ENCODE measurements at regions not wholly inside any gene's neighbourhood (a gene's known extent, or its start where the extent isn't known, plus 50 kb on each side); places are given as distances from the start of the nearest gene placed in this dataset.
"Not testable (repeated sequence)": the region's sequence is repeated elsewhere in the genome, so short reads cannot be mapped to it uniquely, and the experiment has no call there.

DNA sequence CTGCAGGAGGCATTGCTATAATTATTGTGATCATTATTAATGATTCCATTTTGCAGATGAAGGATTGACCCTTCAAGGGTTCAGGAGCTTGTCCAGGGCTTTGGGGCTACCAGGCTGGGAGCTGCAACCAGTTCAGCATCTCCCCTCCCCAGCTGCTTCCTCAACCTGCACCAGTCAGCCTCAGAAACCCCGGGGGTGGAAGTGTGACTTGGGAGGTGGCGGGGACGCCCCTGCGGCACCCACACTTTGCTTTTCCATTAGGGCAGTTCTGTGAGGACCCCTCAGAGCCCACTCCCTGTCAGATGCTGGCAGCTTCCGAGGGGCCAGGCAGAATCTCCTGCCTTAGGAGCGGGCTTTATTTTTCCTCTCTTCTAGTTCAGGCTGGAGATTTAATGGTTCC, 85.6 kb downstream of the OLFM1 start:
- DNase-seq, result no peak

DNA sequence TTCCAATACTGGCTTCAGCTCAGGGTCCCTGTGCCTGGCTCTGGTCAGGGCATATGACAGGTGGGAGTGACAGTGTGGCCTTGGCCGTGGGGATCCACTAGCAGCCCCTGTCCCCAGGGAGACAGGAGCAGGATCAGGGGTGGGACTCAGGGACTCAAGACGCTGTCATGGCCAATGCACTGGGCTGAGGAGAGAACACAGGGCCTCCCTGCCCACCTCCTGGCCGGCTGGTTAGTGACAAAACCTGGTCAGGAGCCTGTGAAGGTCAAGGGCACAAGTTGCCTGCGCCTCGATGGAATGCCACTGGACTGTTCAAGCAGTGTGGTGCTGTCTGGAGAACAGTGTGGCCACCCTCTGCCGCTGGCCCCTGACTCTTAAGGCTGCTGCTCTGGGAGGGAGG, 86.8 kb downstream of the OLFM1 start:
- no peak for DNase-seq

DNA sequence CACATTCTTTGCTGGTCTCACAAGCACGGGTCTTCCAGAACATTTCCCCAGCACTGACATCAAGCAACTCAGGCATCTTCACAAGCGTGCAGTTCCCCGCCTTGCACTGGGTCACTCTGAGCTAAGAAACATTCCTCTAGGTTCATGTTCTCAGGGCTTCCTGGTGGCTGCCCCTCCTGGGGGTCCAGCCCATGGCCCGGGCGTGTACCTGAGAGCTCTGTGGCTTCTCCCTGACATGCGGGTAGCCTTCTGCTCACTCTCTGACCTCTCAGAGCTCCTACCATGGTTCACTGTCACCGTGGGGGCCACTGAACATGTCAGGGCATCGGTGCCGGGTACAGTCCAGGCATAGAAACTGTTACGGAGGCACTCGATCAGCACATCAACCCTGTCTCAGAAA, 87.5 kb downstream of the OLFM1 start:
- no peak for DNase-seq

DNA sequence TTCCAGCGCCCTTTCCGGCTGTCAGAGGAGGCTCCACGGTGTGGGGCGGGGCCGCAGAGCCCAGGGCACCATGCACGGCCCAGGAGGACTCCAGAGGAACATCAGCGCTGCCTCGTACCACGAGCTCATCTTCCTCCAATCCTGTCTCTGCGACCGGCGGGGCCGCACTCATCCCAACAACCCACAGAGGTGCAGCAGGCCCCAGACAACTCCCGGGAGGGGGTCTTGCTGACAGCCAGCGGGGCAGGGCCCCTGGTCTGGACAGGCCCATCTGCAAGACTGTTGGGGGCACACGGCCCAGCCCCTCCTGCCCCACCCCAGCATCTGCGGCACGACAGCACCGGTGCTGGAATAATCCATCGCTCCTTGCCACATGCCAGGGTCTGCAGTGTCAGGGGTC, 88.8 kb downstream of the OLFM1 start:
- DNase-seq, result no peak

DNA sequence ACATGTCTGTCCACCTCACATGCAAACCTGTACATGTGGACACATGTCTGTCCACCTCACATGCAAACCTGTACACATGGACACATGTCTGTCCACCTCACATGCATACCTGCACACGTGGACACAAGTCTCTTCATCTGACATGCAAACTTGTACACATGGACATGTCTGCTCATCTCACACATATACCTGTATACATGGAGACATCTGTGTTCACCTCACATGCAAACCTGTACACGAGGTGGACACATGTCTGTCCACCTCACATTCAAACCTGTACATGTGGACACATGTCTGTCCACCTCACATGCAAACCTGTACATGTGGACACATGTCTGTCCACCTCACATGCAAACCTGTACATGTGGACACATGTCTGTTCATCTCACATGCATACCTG, 90.1 kb downstream of the OLFM1 start:
- DNase-seq, result not testable (repeated sequence)

DNA sequence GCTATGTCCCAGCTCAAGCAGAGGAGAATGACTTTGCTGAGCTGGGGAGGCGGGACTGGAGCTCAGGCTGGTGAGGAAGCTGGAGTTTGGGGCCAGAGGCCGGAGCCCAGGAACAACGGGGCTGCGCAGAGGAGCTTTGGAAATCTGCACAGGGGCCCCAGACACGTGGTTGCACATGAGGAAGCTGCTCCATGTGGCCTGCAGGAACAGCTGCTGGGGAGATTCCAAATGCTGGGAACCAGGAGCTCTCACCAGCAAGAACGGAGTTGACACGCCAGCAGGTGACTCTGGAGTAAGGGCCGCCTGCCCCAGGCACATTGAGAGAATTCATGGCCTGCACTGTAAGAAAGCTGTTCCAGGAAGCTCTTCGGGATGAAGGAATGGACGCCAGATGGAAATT, 91.0 kb downstream of the OLFM1 start:
- no peak for DNase-seq

DNA sequence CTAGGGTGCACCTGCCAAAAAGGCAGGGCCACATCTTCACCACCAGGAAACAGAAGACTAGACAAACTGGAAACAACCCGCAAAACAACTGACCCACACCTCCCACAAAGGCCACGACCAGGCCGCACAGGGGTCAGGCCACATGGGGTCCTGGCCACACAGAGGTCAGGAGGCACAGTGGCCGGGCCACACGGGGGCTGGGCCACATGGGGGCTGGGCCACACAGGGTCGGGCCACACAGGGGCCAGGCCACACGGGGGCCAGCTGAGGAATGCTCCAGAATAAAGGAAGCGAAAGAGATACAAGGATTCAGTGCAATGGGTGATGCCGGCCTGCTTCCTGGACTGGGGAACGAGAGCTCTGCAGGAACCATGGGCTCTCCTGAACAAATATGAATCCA, 91.6 kb downstream of the OLFM1 start:
- DNase-seq, result no peak

DNA sequence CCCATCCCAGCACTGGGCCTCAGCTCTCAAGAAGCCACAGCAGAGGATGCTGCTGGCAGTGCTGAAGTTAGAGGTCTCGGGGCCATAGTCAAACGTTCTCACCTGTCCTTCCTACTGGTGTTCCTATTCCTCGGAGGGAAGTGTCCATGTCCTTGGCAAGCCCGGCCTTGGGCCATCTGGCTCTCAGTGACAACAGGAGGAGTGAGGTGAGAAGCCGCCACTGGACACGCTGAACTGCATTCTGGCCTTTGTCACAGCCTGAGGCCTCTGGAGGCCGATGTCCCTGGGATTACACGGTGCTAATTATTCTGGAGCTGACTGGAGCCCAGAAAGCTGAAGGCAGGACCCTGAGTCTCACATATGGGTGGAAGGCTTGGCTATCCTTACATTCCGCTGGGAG, 92.5 kb downstream of the OLFM1 start:
- DNase-seq, result no peak

DNA sequence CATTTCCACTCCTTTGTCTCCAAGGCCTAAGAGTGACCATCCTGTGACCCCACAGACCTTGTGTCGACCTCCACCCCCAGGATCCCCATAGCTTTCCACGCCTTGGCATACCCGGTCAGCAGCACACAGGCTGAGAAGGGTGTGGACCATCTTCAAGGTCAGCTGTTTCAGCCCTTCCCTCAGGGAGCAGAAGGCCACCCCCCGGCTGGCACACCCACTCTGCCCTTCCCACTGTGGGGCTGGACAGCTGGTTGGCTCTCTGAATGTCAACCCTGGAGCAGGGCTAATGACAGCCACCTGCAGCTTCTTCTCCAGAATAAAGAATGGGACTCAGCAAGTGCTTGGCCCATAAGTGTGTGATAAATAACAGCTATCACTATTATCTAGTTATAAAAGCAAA, 93.1 kb downstream of the OLFM1 start:
- DNase-seq, result no peak

DNA sequence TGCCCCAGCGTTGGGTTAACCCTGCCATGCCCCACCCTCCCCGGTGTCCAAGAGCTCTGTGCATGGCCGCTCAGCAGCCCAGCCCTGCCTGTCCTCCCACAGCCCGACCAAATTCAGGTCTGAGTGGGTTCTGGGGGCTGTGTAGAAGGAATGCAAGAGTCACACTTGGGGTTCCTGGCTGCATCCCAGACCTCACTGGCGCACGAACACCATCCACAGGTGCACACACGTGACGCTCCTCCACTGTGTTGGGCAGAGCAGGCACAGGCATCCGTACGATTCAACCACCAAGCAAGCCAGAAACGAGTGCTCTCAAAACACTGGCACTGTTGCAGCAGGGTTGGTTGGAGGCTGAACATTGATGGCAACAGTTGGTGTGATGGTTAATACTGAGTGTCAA, 93.9 kb downstream of the OLFM1 start:
- no peak for DNase-seq

DNA sequence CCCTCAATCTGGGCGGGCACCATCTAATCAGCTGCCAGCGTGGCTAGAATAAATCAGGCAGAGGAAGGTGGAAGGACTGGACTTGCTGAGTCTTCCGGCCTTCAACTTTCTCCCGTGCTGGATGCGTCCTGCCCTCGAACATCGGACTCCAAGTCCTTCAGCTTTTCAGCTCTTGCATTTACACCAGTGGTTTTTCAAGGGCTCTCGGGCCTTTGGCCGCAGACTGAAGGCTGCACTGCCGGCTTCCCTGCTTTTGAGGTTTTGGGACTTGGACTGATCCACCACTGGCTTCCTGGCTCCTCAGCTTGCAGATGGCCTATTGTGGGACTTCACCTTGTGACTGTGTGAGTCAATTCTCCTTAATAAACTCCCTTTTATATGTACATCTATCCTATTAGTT, 94.4 kb downstream of the OLFM1 start:
- not testable (repeated sequence) for DNase-seq

DNA sequence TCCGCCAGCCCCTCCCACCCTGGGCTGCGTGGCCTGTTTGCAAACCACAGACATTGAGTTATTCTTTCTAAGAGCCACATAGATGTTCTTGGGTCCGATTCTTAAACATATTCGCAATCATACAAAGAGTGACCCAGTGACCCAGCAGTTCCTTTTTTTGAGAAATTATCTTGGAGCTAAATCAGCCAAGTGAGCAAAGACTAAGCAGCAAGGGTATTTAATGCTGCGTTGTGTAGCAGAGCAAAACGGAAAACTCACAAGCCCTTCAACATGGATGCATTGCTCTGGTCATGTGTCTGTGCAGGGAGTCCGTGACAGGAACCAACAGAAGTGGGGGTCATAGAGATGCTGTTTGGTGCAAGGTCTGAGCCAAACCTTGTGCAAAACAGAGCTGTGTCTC, 95.6 kb downstream of the OLFM1 start:
- DNase-seq, result no peak

DNA sequence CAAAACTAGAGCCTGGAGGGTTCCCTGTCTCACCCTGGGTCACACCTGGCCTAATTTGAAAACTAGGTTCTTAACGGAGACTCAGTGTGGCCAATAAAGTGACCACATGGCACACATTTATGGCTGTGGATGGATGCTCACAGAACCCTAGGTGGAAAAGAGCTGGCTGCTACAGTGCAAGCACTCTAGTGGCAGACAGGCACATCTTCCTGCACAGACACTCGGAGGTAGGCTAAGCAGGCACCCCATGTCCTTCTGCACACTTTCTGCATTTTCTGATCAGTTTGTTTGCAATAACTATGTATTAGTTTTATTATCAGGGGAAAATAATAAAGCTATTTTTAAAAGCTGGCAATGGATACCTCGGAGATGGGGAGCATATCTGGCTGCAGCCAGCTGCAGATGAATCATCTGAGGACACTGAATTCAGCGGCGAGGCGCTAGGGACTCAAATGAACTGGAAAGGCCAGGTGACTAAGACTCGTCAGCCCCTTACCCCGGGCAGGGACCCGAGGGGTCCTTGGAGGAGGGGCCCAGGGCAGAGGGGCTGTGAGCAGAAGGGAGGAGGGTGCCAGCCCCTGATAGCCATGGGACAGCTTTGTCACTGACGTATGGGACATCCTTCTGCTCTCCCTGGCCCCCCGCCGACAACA, 96.2 kb downstream of the OLFM1 start:
- DNase-seq, result no peak

DNA sequence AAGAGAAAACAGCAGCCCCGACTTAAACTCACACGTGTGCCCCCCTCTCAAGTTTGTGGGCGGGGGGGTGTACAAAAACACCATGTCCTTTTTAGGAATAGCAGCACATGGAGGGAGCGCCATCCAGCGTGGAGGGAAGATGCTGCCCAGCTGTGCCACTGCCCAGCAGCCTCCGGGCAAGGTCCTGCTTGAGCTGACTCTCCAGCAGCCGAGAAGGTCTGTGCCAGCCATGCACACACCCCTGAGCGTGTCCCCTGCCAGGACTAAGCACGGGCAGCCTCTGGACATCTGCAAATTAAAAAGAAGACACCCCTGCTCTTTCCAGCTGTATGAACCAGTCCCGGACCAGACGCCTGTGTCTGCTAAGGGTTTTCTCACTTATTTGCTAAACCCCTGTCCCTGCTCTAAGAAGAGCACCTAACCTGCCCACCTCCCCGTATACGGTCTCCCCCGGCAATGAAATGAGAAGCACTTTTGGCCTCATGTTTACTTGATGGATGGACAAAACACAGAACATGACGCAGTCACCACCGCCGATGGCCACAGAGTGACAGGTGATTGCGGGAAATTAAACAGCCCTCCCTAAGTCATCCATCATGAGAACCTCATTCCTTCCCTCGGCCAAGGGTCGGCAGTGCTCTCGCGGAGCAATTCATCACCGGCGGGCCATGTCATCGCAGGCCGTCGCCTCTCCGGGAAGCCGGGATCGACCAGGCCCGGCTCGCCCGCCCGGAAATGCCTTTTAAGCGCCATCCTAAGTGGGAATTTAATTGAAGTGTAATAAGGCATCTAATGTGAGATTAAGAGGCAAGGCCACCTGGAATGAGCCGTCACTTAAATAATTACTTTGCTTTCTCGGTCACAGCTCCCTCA, 96.9 kb downstream of the OLFM1 start:
- DNase-seq, result no peak

DNA sequence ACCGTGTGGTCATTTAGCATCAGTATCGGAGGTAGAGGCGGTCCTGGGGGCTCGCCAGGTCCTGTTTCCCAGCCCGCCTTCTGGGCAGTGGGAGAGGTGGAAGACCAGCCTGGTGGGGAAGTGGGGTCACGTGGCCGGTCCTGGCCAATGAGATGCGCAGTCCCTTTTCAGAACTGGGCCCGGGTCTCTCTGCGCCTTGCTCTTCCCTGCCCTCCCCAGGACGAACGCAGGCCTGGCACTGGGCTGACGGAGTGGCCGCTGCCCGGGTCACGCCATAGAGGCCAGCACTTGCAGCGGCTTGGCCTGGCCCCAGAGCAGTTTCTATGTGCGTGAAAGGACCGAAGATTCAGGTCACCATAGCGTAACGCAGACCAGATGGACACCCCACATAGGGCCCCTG, 97.6 kb downstream of the OLFM1 start:
- DNase-seq, result no peak

DNA sequence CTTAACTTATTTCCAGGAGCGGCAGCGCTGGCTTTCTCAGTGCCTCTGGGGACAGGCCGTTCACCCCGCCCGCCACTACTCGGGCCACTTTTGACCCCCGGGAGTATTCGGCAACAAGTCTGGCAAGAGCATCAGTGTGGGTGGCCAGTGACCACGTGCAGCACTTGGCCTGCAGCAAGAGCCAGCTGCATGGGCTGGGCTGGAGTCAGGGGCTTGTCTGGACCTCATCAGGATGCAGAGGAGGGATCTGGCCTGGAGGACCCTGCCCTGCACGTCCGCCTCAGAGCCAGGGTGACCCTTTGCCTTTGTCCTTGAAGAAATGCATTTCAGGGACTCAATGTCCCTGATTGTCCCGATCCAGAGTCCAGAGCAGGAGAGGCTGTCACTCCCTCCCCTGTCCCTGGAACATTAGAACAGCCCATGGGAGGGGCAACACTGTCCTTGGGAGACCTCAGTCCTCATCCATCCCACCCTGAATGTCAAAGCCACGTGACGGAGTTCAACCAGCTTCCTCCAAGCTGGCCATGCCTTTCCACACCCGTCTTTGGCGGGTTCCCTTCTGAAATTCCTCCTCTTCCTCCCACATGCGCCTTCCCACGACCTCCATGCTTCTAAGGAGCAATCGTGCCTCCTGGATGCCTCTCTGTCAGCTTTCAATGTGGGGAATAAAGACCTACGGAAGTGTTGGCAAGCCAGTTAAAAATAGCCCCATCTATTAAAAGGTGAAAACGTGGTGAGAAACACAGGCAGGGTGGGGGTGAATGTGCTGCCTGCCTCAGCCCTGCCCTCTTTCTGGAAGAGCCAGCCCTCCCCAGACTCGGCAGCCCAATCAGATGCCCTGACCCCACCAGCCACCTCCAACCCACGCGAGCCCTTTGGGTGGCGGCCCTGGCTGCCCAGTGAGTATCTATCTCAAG, 99.0 kb downstream of the OLFM1 start:
- no peak for DNase-seq

DNA sequence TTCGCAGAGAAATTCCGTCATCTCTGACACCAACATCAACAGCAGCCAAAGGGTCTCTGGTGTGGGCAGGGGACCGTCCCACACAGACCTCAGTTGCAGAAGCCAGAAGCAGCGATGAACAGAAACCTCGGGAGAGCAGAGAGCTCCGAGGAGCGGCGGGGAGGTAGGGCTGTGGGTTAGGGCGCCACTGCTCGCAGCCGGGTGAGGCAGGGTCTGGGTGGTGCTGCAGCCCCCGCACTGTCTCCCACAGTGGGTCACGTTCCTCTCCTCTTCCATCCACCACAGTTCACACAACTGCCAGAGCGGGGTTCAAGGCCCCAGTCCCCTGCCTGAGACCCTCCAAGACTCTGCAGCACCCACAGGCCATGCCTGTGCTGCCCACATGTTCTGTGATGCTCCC, 99.9 kb downstream of the OLFM1 start:
- DNase-seq, result no peak

DNA sequence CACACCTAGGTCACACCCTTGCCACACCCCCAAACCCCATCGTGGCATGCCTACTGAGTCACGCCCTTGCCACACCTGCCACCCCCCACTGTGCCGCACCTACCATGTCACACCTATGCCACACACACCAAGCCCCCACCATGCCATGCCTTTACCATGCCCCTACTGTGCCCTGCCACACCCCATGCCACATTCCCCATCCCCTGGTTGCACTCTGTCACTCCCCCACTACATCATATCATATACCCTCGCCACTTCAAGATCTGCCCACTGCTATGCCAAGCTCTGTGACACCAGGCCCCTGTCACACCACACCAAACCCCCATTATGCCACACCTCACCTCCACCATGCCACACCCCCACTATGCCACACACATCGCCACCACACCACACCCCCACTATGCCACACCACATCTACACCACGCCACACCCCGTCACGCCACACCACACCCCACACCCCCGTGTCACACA, 101.2 kb downstream of the OLFM1 start:
- no peak for DNase-seq

DNA sequence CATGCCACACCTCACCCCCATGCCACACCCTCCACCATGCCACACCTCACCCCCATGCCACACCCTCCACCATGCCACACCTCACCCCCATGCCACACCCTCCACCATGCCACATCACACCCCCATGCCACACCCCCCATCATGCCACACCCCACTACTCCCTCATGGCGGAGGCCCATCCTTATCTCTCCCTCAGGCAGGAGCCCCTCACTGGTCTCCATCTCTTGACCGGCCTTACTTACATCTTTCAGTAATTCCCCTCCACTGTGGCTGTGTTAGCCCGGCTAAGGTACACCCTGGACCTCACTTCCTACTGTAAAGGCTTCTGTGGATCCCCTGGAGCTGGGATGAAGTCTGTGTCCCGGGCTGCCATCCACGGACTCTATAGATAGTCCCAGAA, 102.0 kb downstream of the OLFM1 start:
- DNase-seq, result no peak

DNA sequence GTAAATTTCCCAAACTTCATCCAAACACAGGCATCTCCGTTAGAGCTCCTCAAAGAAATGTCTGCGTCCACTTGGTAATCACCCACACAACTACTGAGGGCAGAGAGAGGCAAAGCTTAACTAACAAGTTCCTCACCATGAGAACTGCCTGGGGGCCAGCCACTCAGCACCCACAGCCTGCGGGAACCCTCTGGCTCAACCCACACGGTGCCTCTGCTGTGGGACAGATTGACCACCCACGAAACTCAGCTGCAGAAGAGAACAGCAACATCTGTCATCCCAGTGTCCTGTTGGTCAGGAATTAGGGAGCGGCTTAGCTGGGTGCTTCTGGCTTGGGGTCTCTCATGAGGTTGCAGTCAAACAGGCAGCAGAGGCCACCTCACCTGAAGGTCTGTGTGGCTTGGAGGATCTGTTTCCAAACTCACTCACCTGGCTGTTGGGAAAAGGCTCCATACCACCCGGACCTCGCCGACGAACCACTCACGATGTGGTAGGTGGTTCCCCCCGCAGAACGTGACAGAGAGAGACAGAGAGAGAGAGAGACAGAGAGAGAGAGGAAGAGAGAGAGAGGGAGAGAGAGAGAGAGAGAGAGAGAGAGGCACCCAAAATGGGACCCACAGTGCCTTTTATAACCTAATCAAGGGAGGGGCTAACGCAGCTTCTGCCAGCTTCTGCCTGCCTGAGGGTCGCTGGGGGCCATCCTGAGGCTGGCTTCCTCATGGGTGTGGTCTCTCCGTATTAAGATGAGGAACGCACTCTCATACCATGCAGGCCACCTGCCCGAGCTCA, 103.5 kb downstream of the OLFM1 start:
- no peak for DNase-seq

DNA sequence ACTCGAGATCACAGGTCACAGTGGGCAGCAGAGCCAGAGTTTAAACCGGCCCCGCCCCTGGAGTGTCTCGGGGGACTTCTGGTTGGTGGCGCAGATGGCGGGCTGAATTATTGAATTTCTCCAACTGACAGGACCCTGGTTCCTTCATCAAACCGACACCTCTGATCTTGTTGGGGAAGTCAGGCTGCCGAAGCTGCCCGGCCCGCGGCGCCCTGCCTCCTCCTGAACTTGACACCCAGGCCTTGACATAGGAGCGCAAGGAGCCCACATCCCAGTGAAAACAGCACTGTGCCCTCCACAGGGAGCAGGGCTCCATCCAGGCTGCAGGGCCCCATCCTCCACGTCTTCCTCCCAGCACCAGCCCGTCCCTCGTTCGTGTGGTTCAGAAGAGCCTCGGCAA, 105.2 kb downstream of the OLFM1 start:
- DNase-seq, result no peak

DNA sequence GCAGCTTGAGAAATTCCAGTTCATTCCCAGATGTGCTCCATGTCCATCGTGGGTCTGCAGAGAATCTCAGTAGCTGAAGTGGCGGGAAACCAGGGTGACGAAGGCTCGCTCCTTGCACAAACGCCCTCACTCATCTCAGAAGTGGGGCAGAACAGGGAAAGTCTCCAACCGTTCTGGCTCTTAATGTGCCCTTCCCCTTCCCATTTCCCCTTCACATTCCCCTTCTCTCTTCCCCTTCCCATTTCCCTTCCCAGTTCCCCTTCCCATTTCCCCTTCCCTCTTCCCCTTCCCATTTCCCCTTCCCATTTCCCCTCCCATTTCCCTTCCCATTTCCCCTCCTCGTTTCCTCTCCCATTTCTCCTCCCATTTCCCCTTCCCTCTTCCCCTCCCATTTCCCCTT, 108.5 kb downstream of the OLFM1 start:
- not testable (repeated sequence) for DNase-seq

DNA sequence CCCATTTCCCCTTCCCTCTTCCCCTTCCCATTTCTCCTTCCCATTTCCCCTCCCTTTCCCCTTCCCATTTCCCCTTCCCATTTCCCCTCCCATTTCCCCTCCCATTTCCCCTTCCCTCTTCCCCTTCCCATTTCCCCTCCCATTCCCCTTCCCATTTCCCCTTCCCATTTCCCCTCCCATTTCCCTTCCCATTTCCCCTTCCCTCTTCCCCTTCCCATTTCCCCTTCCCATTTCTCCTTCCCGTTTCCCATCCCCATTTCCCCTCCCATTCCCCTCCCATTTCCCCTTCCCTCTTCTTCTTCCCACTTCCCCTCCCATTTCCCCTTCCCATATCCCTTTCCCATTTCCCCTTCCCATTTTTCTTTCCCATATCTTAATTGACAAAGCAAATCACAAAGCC, 109.0 kb downstream of the OLFM1 start:
- DNase-seq, result no peak
